ENCODE measurements at regions not wholly inside any gene's neighbourhood (a gene's known extent, or its start where the extent isn't known, plus 50 kb on each side); places are given as distances from the start of the nearest gene placed in this dataset.

DNA sequence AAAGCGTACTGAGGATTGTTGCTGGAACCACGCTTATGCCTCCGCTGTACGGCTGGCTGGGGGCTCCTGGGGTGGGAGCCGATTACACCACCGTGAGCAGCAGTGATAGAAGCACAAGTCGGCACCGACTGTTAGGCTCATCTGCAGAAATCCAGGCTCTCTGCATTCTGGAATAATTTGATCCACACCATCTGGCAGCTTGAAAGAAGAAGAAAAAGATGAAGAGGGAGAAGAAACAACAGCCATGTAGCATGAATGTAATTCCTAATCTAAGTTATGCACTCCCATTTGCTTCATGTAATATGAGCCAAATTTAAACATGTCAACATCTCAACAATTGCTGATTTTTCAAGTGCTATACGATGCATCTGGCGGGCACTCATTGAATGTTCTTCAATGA lies 84.6 kb upstream of the DHX15 start:
- no peak for DNase-seq

- DNase-seq, result no peak
Measured at GRCh38 chr4:24669751-24670150, 85.4 kb upstream of the DHX15 start.

- no peak for DNase-seq
Measured at GRCh38 chr4:24671849-24672248, 87.5 kb upstream of the DHX15 start.

- no peak for DNase-seq
Measured at GRCh38 chr4:24672880-24673279, 88.5 kb upstream of the DHX15 start.

- no peak for DNase-seq
Measured at GRCh38 chr4:24674279-24674678, 89.9 kb upstream of the DHX15 start.

DNA sequence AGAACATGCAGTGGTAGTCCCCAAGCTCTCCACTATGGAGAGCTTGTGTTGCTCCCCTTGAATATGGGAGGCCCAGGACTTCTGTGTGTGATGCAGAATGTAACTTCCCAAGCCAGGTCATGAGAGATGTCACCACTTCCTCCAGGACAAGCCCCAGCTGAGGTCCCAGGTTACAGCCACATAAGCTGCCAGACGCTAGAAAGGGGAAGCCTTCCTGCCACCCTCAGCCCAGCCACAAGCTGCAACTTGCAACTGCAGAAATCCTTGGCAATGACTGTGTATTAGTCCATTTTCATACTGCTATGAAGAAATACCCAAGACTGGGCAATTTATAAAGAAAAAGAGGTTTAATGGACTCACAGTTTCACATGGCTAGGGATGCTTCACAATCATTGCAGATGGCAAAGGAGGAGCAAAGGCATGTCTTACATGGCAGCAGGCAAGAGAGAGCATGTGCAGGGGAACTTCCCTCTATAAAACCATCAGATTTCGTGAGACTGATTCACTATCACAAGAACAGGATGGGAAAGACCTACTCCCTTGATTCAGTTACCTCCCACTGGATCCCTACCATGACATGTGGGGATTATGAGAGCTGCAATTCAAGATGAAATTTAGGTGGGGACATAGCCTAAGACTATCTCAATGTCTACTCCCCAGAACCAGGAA lies 91.5 kb upstream of the DHX15 start:
- no peak for DNase-seq

DNA sequence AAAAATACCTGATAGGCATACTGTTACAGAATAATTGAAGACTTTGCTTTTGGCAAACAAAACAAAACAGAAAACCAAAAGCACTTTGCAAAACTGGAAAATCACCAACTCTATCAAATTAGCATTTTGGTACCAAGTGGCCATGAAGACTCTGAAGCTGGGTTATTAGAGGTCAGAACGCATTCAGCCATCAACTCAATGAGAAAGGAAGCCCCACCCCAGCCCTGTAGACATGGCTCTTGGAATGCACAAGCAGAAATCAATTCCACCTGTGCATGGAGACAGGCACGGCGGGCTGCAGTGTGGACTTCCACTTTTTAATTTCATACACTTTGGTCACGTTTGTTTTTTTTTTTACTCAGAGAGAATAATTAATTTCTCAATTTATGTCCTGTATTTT lies 93.6 kb upstream of the DHX15 start:
- no peak for DNase-seq

DNA sequence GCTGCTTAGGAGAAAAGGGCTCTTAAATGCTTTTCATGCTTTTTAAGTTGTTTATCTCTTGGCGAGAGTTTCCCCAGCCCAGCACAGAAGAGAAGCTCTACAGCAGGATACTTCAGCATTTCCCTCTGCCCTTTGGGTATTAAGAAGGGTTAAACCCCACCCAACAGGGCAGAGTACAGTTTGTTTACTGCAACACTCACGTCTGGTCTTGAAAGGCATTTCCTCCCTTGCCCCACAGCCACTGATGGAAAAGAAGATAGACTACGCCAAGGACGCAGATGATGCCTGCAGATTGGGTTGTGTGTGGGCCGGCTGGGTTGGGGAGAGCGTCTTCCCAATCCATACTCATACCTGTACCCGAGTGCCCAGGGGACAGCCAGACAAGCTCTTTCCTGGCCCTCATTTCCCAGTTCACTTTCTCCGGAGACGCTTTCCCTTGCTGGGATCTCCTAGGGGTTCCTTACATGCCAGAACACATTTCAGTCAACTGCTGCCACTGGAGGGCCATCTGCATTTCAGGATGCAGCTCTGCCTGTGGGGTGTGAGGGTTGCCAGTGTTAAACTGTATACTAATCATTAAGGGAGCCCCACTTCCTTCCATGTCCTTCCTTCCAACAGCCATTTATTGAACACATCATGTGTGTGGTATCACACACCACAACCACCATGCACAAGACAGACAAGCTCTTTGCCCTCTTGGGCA lies 96.5 kb upstream of the DHX15 start:
- DNase-seq, result no peak

DNA sequence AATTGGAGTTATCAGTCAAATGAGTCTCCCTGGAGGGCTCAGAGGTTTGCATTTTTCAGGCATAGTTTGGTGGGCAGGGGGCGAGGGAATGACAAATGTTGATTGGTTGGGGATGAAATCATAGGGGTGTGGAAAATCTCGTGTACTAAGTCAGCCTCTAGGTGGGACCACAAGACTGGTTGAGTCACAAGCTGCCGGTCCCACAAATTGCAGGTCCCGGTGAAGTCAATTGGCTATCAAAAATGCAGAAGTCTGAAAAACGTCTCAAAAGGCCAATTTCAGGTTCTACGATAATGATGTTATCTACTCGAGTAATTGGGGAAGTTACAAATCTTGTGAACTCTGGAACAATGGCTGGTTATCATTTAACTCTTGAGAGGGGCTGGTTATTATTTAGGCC lies 98.8 kb upstream of the DHX15 start:
- no peak for DNase-seq

- DNase-seq, result peak; percentile 13
Measured at GRCh38 chr4:24686866-24687692, 102.7 kb upstream of the DHX15 start.

DNA sequence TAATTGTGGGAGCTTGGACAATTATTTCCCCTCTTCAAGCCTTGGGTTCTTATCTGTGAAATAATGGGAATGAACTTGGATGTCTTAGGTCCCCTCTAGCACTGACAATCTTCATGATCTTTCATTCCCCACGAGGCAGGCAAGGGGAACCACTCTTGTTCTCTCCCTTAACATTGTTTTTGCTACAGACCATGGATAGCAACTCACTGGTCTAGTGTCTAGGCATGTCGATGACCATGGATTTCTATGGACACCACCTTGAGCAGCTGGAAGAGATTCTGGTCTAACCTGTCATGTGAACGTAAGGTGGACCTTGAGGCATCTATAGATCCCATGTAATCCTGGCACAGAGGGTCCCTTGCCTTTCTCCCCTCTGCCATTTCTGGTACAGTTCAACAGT lies 104.1 kb upstream of the DHX15 start:
- no peak for DNase-seq

GRCh38 chr4:24689212-24689611 lies 104.9 kb upstream of the DHX15 start:
- DNase-seq, result no peak

DNA sequence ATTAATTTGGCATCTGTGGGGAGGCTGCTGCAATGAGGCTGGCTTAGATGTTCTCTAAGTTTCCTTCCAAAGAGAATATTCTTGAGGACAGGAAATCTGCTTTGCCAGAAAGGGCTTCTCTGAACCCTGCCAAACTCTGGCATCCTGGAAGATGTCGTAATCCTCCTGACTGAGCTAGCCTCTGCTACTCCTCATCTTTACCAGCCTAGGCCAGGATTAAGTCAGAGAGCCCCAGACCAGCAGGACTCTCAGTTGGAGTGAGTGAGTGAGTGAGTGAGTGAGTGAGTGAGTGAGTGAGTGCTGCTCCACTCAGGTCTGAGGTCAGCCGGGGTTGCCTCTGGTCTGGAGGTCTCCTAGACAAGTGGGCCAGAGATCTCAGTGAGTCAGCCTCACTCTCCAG lies 104.9 kb upstream of the SOD3 start:
- no peak for DNase-seq

DNA sequence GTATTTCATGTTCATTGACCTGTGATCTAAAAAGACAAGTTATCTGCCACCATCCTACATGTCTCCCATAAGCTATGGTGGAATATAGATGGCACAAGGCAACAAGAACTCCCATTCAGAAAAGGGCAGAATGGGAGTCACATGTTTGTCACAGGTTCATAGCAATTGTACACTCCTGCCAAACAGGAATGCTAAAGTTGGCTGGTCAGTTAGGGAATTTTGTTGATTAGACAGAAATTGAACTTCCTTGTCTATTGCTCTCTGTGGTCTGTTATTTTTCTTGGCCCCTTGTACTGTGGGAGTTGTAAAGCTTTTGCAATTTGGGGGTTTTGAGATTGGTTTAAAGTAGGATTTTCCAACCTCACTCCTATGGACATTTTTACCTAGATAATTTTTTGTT lies 101.7 kb upstream of the SOD3 start:
- no peak for DNase-seq

DNA sequence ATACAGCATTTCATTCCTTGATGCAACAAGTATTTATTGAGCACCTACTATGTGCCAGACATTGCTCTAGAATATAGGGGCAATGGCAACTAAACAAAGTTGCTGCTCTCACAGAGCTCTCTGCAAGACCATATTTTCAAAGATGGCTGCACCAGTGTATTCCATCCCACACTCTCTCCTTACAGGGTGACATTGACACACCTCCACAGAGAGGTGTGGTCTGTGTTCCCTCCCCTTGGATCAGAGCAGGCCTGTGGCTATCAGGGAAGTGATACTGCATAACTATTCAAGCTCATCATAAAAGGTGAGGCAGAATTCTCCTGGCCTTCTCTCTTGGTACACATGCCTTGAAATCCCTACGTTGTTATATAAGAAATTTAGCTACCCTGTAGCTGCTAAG lies 95.3 kb upstream of the SOD3 start:
- DNase-seq, result no peak

DNA sequence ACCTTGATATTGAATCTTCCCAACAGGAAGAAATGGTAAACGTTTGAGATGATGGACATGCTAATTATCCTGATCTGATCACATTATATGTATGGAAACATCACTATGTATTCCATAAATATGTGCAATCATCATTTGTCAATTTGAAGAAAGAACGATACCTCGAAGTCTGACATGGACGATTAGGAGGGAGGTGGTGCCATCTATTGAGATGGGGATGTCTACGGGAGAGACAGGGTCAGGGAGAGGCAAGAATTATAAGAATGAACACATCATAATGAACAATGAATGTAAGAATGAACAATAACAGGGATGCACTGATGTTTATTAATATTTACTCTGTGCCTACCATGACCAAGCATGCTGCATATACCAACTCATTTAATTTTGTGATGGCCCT lies 93.7 kb upstream of the SOD3 start:
- no peak for DNase-seq

GRCh38 chr4:24702281-24702680 lies 93.1 kb upstream of the SOD3 start:
- no peak for DNase-seq

GRCh38 chr4:24703298-24703697 lies 92.1 kb upstream of the SOD3 start:
- no peak for DNase-seq

DNA sequence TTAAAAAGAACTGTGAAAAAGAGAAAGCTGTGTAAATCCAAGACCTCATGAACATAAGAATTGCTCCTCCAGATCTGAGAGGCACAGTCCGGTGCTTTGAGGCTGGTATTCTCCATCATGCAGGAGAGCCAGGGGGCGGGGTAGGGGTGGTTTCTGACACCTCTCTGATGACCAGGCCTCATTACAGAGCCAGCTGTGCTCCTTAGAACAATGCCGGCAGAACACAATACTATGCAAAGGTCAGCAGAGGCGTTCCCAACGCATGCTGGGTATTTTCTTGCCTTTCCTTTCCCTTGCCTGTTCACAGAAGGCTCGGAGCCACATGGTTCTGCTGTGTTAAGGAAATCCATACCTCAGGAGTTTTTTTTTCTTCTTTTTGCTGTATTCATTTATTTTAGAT lies 91.2 kb upstream of the SOD3 start:
- no peak for DNase-seq

DNA sequence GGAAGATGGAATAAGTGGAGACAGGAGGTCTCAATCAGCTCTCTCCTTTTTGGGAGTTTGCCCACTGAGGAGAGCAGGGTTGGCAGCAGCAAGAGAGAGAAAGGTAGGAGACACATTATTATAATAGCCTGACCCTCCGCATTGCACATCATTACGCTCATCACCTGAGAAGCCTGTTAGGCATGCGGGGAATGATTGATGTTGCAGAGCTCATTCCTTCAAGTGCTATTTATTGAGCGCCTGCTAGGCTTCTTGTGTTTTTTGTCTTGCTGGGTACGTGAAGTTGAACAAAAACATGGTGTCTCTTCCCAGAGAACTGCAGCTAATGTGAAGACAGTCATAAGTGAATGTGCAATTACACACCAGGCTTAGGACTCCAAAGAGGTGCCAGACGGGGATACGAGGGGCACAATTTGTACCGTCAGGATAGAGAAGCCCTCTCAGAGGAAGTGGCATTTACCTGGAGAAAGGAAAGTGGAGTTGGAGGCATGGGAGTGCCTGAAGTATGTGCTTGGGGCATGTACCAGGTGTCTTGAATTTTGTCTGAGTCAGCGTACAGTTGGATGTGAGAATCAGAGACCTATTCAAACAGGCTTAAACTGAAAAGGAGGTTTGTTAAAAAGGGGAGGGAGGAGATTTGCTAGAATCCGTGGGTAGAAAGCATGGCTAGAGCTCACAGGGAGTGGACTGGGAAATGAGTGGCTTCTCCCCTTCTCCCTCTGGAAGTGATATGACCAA lies 90.2 kb upstream of the SOD3 start:
- DNase-seq, result no peak

DNA sequence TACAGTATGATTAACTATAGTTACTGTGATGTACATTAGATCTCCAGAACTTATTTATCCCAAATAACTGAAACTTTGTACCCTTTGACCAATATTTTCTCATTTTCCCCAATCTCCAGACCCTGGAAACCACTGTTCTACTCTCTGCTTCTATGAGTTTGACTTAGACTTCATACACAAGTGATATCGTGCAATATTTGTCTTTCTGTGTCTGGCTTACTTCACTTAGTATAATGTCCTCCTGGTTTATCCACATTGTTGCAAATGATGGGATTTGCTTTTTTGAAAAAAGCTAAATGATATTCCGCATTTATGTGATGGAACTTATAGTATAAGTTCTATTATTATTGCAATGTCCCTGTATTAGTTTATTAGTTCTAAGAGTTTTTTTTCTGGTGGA lies 81.8 kb upstream of the SOD3 start:
- no peak for DNase-seq

DNA sequence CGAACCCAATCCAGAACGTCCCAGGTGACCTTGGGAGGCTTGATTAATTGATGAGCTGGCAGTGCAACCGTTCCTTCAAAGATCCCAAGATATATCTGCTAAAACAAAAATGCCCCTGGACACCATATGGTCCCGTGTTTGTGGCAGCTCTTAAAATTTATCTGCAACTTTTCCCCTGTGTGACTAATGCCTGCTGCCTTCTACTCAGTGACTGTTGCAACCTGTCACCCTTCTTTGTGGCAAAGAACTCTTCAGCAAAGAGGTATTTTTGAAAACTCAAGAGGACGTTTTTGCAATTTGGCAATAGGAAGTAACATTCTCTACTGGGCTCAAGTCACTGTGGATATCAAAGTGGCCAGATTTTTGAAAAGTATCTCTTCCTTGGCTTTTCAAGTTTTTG lies 75.8 kb upstream of the SOD3 start:
- DNase-seq, result no peak

GRCh38 chr4:24720436-24720835 lies 74.9 kb upstream of the SOD3 start:
- DNase-seq, result no peak

All from stimulated activated CD4-positive, alpha-beta T cell treated with anti-CD3 and anti-CD28 coated beads, Interleukin-1b, Interleukin-23, amount 100 ng/mL, for 48 hours (primary cell).